HG03520 (cell line): ENCODE measurements at regions not wholly inside any gene's neighbourhood (a gene's known extent, or its start where the extent isn't known, plus 50 kb on each side); places are given as distances from the start of the nearest gene placed in this dataset.
A peak's percentile ranks its signal among the peaks of the same experiment; 100 is the strongest.
"Not testable (repeated sequence)": the region's sequence is repeated elsewhere in the genome, so short reads cannot be mapped to it uniquely, and the experiment has no call there.

Experiments used
- ATAC-seq: cut with Tn5 transposase; IDR thresholded peaks from one replicate; pipeline ENCODE4 v1.9.1; 2021; ENCODE audit warnings: mild to moderate bottlenecking, moderate library complexity; ENCODE audit not compliant: unreplicated experiment

DNA sequence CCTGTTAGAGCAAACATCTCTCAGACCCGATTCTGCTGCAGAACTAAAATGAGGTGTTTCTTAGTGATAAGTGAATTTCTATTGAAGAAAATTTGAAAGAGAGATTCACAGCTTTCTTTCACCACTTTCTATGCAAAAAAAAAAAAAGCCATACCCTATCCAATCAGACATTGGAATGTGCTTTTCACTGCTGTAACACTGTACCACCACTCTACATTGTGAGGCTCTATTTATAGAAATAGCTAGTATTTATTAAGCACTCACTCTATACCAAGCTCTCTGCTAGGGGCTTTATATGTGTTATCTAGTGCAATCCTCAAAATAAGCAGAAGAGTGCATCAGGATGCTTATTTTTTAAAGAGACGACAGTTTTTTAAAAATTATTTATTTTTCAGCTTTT is 580.6 kb upstream of the VRK2 start:
- no peak for ATAC-seq

DNA sequence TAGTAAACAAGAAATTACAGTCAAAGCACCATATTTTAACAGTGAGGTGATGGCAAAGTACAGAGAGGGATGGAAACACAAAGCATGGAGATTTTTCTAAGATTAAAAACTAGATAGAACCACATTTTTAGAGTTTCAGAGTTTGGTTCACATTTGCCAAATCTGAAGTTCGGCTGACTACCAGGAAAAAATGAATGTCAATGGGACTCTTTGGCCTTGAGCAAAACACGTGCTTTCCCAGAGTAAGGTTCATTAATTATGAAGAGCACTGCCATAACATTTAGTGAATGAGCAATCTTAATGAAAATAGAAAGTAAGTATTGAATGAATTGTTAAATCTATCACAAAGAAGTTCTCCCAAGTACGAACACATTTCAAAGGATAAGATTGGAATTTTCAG is 571.2 kb upstream of the VRK2 start:
- ATAC-seq, result no peak

DNA sequence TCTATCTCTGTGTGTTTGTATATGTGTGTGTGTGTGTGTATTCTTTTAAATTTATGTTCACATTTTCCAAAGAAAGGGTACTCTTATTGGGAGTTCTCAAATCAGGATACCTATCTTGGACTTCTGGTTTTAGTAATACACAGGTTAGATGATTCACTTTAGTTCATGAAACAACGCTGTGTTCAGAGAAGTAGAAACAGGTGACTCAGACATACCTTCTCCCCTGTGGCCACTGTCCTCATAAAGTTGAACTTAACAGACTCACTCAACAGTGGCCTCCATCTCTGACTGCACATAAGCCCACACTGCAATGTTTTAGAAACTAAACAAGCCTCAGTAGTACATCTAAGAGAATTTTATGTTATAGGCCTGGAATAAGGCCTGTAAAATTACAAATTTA is 566.6 kb upstream of the VRK2 start:
- ATAC-seq, result no peak

DNA sequence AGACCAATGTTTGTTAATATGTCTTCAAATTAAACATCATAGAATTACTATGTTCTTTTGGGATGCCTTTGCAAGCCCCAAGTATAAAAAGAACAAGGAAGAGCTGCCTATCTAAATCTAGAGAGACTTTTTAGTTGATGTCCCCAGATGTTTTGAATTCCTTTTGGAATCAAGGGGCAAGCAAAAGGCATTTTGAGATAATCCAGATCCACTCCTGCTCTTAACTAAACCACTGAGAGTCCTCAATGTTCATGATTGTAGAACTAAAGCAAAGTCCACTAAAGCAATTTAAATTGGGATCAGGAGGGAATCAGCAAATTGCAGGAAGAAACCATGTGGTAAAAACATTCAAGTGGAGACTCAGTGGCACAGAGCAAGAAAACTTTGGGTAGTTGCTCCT is 558.5 kb upstream of the VRK2 start:
- no peak for ATAC-seq

DNA sequence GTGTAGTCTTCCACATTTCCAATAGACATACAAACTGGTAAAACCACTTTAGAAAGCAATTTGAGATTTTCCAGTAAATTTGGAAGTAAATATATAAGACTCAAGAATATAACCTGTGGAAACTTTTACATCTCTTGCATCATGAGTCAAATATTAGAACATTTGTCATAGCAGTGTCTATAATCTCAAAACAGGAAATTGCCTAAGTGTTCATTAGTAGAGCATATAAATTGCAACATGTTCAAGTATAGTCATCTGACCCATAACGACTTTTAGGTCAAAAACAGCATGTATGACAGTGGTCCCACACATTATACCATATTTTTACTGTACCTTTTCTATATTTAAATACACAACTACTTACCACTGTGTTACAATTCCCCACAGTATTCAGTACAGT is 555.9 kb upstream of the VRK2 start:
- ATAC-seq, result no peak

DNA sequence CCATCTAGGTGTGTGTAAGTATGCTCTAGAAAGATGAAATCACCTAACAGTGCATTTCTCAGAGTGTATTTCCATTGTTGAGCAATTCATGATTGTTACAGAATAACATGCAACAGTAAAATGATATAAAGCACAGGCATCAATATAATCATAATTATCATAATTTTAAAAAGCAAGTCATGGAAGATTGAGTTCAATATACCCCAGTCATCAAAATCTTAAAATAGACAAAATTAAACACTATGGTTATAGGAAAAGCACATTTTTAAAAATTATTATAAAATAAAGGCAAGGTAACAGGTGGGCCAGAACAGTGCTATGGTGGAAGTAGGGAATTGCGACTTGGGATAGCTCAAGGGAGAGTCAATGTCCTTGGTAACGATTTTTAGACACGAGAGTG is 555.4 kb upstream of the VRK2 start:
- ATAC-seq, result no peak

DNA sequence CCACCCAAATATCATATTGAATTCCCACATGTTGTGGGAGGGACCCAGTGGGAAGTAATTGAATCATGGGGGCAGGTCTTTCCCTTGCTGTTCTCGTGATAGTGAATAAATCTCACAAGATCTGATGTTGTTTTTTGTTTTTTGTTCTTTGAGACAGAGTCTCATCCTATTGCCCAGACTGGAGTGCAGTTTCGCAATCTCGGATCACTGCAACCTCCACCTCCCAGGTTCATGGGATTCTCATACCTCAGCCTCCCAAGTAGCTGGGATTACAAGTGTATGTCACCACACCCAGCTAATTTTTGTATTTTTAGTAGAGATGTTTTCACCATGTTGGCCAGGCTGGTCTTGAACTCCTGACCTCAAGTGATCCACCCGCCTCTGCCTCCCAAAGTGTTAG is 552.6 kb upstream of the VRK2 start:
- ATAC-seq, result not testable (repeated sequence)

DNA sequence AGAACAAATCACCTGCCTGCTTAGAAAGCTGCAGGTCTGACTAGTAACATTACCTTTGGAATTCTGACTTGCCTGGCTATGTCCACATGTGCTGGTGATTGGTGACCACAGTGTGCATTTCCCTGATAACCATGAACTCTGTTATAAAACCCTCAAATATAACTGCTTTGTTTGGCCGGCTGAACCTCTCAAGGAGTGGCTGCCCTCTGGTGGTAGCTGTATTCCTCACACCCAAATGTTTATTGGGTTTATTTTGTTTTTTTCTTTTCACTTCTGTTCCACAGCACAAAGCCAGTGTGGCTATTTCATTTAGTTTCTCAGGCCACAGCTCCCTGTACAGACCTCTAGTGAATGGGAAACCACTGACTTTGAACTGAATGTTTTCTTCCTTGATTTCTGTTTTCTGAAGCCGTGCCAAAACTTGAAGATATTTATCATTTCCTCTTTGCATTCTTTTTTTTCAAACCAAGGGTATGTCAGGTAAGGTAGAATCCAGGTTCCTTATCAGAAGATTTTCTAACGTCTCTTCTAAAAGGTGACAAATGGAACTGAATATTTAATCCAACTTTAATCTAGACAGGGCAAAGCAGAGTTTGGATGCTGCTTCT is 549.0 kb upstream of the VRK2 start:
- ATAC-seq, result peak; percentile 93

DNA sequence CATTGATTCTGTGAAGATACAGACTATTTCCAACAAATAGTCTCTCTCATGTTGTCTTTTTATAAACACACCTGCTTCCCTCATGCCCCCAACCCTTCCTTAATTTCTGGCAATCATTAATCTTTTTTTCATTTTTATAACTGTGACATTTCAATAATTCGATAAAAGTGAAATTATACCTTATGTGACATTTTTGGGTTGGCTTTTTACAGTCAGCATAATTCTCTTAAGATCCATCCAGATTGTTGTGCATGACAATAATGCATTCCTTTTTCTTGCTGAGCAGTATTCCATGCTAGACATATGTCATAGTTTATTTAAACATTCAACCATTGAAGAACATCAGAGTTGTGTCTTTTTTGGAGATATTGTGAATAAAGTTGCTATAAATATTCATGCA is 541.8 kb upstream of the VRK2 start:
- no peak for ATAC-seq

DNA sequence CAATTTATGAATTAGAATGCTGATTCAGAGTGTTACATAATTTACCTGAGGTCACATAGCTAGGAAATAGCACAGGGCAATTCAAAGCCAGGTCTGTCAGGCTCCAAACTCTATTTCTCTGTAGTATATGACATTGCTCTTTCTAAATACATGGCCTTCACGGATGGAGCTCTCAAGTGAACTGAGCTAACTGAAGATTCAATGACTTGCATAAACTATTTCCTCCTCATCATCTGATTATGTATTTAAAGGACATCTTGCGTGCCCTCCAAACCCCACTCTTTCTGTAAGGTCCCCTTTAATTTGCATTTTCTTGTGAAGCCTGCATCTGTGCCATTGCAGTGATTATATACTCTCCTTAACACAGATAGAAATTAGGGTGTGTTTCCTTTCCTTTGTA is 537.4 kb upstream of the VRK2 start:
- ATAC-seq, result no peak

DNA sequence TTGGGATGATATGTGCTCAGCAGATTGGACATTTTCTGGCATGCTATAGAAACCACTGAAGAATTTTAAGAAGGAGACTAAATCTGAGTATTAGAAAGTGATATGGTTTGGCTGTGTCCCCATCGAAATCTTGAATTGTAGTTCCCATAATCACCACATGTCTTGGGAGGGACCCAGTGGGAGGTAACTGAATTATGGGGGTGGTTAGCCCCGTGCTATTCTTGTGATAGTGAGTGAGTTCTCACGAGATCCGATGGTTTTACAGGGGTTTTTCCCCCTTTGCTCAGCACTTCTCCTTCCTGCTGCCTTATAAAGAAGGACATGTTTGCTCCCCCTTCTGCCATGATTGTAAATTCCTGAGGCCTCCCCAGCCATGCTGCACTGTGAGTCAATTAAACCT is 535.9 kb upstream of the VRK2 start:
- ATAC-seq, result no peak

DNA sequence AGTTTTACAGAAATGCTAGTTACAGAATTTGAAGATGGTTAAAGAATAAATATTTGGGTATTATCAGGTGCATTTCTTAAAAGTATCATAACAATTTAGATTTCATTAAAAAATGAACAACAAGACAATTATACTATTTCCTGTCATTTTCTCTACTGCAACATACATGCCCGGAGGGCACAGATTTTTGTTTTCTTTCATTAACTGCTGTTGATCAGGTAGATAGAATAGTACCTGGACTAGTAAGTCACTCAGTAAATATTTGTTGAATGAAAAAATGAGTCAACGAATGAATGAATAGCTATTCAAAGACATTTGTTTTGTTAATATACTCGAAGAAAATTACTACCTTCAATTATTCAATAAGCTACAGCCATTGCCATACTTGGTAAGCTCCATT is 531.2 kb upstream of the VRK2 start:
- no peak for ATAC-seq

DNA sequence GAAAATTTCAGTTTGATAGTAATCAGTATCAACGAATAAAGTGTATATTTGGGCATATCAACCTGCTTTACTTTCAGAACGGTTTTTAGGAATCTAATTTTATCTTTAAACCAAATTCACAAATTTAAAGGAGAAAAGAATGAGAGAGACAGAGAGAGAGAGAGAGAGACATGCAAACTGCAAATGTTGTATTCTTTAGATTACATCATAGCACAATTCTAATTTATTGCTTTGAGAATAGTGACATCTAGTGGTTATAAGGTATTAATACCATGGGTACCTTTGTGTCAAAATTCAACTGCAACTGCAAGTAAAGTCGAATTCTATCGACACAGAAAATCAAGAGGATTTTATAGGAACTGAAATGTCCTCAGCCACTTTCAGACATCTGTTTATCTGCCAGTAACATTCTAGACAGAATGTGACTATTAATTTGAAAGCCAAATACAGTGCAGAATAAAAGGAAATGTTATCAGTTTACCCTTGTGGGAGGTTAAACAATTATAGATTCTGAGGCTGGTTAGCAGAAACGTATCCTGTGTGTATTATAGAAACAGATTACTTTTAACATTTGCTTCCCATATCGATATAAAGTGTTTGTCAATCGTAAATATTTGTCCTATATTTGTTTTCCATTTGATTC is 529.8 kb upstream of the VRK2 start:
- peak; percentile 94 for ATAC-seq

DNA sequence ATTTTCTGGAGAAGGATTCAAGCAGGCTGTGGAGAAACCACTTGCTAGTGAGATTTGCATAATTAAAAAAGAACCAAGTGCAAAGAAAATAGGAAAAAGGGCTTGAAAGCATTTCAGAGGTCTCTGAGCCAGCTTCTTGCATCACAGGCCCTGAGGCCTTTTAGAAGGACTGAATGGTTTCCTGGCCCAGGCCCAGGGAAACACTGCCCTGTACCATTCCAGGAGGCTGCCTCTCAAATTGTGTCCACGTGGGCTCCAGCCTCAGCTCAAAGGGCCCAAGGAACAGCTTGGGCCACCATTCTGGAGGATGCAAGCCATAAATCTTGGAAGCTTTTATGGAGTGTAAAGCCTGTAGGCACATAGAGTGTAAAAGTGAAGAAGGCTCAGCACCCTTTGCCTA is 523.3 kb upstream of the VRK2 start:
- no peak for ATAC-seq

DNA sequence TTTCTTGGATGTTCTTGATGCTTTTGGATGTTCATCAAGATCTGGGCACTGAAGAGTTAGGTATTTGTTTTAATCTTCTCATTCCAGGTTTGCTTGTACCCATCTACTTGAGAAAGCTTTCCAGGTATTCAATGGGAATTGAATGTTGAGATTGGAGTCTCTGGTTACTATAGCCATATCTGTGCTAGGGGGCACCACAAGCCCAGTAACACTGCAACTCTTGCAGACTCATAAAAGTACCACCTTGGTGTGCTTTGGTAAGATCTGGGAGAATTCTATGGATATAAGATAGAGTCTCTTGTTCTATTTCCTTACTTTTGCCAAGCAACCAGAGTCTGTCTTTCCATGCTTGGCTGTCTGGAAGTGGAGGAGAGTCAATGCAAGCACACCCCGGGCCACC is 518.9 kb upstream of the VRK2 start:
- ATAC-seq, result no peak

DNA sequence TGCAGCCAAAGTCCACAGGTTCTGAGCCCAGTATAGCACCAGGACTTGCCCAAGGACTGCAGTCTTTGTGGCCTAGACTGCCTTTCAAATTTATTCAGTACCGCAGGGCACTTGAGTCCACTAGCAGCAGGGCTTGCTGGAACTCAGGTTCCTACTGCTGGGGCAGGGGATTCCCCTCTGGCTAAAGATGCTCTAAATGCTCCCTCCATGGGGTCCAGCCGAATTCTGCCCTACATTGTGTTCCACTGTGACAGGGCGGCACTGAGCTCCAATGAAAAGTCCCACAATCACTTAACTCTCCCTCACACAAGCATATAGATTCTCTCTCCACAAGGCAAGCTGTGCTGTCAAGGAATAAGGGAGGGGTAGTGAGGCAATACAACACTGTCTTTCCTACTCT is 518.1 kb upstream of the VRK2 start:
- no peak for ATAC-seq

DNA sequence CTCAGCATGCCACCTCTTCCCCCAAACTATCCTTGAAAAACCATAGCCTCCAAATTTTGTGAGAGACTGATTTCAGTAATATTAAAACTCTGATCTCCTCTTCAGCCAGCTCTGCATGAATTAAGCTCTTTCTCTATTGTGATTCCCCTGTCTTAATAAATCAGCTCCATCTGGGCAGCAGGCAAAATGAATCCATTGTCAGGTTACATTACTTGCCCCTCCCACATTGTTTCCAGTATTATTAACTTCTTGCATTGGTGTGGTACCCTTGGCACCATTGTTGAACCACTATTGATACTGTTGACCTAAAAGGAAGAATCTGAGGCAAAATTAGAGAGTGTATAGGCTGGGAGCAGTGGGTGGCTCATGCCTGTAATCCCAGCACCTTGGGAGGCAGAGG is 512.2 kb upstream of the VRK2 start:
- no peak for ATAC-seq

DNA sequence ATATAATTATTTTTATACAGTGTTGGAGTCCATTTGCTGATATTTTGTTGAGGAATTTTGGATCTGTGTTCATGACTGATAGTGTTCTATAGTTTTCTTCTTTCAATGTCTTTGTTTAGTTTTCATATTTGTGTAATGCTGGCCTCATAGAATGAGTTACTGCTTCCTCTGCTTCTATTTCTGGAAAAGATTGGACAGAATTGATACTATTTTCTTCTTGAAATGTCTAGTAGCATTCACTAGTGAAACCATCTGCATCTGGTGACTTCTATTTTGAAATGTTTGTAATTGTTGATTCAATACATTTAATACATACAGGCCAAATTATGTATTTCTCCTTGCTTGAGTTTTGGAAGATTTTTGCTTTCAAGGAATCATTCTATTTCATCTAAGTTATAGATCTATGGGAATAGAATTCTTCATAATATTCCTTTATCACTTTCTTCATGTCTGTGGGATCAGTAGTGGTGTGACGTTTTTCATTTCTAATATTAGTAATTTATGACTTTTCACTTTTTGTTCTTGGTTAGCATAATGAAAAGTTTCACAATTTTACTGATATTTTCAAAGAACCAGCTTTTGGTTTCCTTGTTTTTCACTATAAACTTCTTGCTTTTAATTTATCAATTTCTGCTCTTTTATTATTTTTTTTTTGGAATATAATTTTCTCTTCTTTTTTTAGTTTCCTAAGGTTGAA is 509.9 kb upstream of the VRK2 start:
- ATAC-seq, result peak; percentile 75

DNA sequence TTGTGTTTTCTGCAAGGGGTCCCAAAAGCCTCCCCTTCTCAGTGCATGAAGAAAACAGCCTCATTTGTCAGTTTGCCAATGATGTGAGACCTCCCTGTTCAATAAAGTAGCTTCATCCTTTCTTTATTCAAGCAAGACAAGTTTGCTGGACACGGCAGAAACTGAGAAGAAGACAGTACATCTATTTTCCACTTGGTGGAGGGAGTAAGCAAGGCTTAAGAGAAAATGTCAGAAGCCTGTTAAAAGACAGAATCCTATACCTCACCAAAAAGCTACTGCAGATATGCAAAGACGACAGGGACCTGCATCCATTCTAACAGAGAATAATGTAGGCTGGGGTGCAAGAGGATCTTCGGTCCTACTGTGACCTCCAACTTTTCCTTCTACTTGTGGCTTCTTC is 506.8 kb upstream of the VRK2 start:
- ATAC-seq, result no peak

DNA sequence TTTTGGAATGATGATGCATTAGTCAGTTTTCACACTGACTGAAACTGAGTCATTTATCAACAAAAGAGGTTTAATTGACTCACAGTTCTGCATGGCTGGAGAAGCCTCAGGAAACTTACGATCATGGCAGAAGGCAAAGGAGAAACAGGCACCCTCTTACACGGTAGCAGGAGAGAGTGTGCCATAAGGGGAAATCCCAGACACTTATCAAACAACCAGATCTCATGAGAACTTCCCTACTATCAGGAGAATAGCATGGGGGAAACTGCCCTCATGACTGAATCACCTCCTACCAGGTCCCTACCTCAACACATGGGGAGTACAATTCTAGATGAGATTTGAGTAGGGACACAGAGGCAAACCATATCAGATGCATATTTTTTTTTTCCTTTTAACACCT is 504.5 kb upstream of the VRK2 start:
- ATAC-seq, result no peak

DNA sequence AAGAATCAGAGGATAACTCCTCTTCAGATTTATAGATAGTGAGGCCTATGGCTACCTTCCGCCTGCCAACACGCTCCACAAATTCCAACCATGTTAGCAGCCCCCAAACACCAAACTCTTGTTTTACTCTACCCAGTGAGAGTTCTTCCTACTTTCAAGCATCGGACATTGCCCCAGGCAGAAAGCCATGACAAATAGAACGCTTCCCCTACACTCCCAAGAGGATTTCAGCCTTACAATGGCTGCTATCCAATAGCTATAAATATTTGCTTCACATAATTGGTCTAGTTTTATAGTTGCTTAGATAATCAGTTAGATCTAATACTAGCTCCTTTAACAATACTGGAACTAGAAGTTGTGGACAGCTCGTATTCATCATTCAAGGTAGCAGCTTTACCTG is 503.4 kb upstream of the VRK2 start:
- ATAC-seq, result no peak

DNA sequence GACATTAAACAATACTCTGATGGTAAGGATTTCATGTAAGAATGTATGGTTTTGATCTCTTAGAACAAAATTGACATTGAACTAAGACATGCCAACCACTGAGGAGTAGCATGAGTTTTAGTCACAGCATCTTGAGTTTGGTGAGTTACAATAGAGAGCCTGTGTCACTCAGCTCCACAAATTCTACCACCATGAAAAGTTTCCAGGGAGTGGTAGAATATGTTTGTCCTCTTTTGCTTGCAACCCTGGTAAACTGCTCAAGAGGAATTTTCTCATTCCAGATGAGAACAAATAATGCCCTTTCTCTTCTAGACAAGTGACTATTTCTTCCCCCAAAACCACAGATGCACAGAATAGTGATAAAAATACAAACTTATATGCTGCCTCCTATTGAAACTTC is 502.0 kb upstream of the VRK2 start:
- ATAC-seq, result no peak

DNA sequence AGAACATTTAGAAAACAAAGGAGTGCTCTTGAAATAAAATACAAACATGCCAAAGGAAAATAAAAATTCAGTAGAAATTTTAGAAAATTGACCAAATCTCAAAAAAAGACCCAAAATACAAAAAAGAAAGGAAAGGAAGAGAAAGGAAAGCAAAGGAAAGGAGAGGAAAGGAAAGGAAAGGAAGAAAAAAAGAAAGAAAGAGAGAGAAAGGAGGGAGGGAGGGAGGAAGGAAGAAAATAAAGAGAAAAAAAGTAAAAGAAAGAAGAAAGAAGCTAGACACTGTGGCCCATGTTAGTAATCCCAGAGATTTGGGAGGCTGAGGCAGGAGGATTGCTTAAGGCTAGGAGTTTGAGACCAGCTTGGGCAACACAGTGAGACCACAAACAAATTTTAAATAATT is 500.1 kb upstream of the VRK2 start:
- no peak for ATAC-seq
